GM18861 (cell line): ENCODE measurements at regions not wholly inside any gene's neighbourhood (a gene's known extent, or its start where the extent isn't known, plus 50 kb on each side); places are given as distances from the start of the nearest gene placed in this dataset.
"Not testable (repeated sequence)": the region's sequence is repeated elsewhere in the genome, so short reads cannot be mapped to it uniquely, and the experiment has no call there.

Experiments
- ATAC-seq: cut with Tn5 transposase; IDR thresholded peaks from one replicate; pipeline ENCODE4 v1.9.1; 2021; ENCODE audit not compliant: unreplicated experiment

DNA sequence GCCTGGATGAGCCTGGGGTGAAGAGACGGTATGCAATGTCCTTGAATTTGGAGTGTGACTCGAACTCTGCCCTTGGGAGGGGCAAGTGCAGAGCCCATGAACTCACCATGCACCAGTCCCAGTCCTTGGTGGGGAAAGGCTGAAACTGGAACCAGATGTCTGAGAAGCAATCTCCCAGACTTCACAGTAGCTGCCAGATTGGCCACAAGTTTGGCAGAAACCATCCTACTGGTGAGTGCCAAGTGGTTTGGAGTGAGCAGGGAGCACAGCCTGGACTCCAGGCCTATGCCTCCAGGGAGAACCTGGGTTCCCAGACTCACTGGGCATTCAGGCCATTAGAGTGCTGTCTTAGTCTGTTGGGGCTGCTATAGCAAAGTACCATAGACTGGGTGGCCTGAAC, 99.6 kb upstream of the LYZL1 start:
- no peak for ATAC-seq

DNA sequence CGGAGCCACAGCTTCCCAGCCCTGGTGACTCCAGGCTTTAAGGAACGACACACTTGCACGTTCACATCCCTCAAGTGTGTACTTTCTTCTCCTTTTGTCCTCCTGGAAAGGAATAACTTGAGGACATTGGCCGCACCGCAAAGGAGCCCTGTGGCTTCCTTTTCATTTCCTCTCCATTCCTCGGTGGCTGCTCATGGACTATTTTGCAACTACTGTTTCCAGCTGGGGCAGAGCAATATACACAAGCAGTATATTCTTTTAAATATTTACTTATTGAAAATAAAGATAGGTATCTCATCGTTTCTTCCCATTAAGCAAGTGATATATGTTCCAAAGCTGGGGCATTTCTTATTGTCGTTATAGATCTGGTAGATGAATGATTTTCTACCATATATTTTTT, 97.2 kb upstream of the LYZL1 start:
- no peak for ATAC-seq

DNA sequence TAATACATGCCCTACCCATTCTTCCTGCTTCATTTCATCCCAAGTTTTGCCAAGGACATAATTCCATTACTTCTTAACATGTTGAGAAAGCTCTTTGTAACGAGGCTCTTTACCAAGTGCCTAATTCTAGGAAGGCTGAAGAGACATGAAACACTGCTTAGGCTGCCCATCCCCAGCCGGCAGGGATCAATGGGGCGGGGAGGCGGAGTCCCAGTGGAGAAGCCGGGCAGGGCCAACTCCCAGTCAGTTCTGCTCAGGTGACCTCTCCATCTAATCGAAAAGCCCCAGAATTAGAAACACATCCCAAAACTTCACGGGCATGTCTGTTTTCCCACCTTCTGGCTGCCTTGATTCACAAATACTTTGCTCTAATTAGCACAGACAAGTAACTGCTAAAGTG, 89.5 kb upstream of the LYZL1 start:
- no peak for ATAC-seq

DNA sequence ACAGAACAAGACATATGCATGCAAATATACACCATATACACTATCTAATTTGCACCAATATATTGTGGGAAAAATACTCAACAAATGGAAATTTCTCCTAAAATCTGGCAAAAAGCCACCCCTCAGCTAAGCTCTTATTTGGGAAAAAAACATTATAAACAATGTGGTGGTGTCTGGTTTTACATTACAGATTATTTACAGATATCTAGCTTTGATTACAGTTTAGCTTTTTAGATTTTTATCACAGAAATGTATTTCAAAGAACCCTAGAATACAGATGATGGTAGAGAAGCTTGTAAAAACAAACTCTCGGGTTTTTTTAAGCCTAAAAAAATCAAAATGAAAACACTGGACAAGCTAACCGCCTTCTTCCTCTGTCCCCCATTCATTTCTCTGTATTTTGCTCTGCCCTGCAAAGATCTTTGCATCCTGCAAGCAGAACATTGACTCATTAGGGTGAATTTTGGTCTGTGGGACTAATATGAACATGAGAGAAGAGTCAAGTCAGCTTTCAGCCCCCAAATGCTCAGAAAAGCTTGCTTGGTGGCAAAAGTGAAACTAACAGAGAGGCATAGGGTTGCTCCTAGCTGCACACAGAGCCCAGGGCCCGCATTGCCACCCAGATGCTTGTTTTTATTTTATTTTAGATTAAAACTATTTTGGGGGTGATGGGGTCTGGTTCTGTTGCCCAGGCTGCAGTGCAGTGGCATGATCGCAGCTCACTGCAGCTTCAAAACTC, 88.8 kb upstream of the LYZL1 start:
- no peak for ATAC-seq

DNA sequence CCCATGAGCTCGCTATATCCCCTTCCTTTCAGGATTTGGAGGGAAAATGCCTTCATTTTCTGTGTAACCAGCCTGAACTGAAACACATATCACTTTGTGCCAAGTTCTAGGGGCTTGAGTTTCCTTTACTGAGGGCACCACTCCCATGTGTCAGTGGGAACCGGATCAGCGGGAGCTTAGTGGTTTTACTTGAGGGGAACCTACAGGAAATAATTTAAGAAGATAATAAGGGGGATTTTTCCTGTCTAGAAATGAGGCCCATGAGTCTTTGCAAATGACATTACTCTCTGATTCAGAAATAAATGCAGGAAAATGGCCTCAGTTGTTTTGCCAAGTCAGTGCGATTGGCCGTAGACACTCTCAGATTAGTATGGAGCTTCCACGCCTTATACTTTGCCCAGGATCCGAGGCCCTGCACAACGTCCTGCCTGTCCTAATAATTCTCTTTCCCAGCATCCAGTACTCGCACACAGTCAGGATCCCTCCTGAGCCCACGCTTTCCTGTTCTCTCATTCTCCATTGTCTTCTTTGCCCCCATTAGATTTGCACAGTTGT, 86.4 kb upstream of the LYZL1 start:
- no peak for ATAC-seq

DNA sequence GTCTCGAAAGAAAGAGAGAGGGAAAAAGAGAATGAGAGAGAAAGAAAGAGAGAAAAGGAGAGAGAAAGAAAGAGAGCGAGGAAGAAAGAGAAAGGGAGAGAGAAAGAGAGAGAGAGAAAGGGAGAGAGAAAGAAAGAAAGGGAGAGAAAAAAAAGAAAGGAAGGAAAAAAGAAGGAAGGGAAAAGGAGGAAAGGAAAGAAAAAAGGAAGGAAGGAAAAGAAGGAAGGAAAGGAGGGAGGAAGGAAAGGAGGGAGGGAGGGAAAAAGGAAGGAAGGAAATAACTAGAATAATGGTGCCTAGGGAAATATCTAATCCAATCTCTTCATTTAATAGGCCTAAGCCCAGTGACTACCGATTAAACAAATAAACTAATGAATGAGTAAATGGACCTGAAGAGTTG, 85.4 kb upstream of the LYZL1 start:
- no peak for ATAC-seq

DNA sequence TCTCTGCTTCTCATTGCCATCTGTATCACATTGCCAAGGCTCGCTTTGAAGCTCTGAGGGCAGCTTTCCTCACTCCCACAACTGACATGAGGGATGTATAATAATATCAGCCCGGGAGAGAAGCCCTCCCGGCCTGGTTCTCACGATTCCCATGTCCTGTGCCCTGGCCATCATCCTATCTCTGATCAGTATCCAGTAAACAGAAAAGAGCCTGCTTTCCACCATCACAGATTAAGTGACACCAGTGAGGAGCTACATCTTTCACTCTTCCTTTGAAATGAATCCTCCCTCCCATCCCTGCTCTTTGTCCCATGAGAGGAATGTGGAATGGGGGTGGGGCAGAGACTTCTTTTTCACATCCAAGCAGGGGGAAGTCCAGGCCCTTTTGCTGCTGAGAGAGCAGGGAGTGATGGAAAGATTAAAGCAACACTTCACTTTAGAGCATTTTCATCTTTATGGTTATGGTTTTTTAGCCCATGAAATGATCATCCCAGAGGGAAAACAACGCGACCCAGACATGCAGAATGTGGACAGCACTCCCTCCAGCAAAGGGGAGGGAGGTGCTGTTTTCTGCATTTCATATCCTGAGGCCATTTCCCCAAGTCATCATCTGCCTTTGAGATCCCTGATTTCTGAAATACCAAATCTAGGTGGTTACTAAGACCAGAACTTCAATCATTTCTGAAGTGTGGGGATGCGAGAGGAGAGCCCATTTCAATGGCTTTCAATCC, 84.6 kb upstream of the LYZL1 start:
- no peak for ATAC-seq

DNA sequence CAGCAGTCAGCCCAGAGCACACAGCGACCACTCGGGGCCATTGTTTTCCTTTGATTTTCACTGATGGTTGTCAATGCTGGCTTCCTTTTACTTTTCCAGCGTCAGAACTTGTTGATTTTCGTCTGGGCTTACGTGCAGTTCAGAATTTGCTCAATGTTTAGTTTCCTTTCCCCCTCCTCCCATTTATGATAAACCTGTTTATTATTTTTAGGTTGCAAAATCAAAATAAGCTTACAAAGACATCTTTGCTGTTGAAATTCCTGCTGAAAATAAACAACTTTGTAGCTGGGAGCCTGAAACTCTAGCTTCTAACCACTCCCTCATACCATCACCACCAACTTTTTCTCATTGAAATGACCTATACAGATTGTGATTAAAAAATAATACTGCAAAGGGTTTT, 83.1 kb upstream of the LYZL1 start:
- no peak for ATAC-seq

DNA sequence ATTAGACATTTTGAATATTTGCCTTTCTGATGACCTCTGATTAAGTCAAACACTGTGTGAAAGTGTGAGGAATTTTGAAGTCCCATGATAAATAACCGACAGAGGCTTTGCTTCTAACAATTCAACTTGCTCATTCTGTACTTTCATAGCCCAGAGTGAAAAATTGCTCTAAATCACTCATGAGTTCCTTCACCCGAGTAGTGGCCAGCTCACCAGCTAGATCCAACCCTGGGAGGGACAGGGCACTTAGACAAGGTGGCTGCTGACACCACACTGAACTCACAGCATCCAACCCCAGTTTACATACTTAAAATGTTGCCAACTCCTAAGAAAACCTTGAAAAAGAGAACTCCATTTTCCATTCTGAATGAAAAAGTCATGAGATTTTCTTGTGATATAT, 80.0 kb upstream of the LYZL1 start:
- ATAC-seq = no peak

DNA sequence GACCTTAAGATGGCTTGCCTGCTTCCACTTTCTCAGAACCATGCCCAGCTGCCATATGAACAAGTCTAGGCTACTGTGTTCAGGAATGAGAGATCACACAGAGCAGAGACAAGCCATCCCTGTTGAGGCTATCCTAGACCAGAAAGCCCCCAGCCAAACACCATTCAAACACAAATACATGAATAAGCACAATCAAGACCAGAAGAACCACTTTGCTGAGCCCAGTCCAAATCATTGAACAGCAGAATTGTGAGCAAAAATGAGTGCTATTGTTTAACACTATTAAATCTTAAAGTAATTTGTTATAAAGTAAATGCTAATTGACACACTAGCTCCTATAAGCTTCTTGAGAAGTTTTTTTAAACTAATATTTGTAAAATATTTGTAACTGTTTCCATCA, 79.0 kb upstream of the LYZL1 start:
- ATAC-seq = no peak

DNA sequence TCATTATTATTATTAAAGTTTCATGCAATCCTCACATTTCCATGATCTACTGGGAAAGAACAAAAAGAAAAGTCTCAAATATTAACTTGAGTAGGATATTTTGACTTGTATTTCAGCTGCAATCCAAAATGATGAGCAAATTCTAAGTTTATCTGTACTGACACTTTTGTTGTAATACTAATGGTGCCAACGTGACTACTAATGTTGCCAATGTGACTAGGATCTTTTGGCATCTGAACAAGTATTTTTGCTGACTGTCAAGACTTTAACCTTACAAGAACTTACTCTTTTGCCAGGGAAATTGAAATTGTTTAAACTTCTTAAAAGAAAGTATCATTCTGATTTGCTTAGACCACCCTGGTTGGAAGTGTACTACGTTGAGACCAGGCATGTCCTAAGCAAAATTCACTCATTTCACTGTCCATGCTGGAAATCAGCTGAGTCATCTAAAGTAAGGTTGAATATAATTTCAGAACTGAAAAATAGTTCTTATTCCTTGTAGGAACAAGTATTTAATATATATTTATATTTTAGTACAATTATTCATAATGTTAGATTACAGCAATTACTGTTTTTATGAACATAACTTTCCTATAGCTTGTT, 78.5 kb upstream of the LYZL1 start:
- ATAC-seq = no peak

DNA sequence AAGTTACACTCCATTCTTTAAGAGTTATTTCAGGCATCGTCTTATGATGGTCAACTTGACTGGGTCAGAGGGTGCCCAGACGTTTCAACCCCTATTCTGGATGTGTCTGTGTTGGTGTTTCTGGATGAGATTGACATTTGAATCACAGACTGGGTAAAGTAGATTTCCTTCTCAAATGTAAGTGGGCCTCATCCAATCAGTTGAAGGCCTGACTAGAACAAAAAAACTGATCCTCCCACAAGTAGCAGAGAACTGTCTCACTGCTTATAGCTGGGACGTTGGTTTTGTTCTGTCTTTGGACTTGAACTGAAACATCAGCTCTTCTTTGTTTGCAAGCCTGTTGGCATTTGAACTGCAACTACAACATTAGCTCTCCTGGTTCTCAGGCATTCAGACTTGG, 76.3 kb upstream of the LYZL1 start:
- no peak for ATAC-seq

DNA sequence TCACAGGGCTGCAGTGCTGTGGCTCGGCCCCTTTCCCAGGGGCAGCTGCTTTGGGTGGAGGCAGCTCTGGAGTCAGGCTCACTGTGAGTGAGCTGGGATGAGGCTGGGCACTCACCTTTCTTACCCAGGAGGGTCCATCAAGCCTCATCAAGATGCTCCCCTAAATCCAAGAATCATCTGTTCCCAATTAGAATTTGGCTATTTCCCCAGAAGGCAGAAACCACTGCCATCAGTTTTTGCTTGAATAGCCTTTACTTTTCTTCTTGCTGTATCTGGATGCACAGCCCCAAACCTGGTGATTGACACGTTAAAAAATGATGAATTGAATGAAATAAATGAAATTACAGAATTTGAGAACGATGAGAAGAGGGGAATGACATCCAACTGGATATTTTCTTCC, 74.3 kb upstream of the LYZL1 start:
- ATAC-seq = no peak

DNA sequence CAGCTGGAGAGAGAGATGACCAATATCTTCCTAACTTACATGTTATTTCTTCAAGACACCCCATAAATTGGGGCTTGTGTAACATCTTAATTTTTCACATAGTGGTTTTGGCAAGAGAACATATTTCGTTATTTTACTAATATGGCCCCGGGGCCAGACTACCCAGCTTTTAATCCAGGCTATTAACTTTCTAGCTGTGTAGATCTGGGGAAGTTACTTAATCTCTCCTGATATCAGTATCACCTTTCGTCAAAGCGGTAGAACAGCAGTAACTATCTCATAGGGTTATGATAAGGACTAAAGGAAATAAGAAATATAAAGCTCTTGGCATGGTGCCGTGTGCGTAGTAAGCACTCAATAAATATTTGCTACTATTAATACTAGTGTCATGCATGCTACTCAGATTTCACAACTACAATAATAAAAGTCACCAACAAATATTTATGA, 71.6 kb upstream of the LYZL1 start:
- ATAC-seq = no peak

DNA sequence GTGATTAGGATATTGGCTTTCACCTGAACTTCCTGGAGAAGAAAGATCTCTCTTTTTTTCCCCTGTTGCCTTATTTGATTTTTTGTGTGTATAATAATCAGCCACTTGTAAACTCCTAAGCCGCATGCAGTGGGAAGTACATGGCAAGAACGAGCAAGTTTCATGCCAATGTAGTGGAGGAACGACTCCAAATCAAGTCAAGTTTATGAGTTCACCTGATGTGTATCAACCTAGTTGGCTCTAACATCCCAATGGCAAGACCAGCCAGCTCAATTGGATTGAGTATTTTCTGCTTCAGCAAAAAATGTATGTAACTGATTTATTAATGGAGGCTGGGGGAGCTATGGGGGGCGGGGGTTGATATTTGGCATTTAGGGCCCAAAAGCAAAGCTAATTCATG, 65.5 kb upstream of the LYZL1 start:
- ATAC-seq = no peak

DNA sequence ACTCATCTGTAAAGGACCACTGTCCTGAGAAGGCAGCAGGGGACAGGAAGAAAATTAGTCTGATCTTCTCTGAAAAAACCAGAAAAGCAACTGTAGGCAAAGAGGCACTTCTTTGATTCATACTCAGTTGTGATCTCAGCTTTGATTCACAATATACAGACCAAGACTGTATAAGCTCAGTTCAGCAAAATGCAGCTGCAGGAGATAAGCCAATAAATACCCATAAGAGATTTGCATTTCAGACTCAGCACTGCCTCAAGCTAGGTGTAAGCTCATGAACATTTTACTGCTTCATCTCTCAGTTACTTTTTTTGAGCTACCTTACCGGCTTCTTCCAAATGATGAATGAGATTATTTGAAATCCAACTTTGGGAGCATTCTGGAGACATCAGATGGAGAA, 64.2 kb upstream of the LYZL1 start:
- no peak for ATAC-seq

DNA sequence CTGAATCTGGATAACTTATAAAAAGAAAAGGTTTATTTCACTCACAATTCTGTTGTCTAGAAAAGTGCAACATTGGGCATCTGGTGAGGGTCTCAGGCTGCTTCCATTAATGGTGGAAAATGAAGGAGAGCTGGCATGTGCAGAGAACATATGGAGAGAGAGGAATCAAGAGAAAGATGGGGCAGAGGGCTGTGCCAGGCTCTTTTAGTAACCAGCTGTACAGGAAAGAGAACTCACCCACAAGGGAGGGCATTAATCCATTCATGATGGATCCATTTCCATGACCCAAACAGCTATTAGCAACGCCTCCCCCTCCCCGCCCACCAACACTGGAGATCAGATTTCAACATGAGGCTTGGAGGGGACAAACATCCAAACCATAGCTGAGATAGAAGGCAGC, 61.7 kb upstream of the LYZL1 start:
- ATAC-seq = no peak

DNA sequence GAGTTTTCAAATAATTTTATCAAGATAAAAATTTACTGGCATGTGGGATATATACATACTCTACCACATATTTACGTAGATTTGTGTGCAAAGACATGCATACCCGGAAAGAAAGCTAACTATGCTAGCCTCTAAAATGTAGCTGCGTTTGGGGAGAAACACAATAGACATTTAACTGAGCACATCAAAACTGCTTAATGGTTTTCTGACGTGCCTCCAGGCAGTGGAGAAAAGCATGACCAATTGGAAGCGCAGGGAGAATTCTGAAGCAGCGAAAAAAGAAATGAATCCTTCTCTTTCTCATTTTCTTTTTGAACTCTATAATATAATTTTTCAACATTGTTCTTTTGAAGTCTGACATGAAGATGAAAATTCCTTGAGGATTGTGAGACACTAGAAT, 60.3 kb upstream of the LYZL1 start:
- no peak for ATAC-seq

DNA sequence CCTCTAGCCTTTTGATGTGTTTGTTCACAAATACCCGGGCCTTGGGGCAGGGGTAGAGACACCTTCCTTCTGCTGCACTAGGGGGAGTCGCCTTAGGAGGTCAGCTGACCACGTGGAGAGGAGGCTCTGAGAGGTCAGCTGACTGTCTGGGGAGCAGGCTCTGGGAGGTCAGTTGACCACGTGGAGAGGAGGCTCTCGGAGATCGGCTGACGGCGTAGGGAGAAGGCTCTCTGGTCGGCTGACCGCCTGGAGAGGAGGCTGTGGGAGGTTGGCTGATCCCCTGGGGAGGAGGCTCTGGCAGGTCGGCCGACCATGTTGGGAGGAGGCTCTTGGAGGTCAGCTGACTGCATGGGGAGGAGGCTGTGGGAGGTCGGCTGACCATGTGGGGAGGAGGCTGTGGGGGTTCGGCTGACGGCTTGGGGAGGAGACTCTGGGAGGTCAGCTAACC, 59.6 kb upstream of the LYZL1 start:
- ATAC-seq = no peak

DNA sequence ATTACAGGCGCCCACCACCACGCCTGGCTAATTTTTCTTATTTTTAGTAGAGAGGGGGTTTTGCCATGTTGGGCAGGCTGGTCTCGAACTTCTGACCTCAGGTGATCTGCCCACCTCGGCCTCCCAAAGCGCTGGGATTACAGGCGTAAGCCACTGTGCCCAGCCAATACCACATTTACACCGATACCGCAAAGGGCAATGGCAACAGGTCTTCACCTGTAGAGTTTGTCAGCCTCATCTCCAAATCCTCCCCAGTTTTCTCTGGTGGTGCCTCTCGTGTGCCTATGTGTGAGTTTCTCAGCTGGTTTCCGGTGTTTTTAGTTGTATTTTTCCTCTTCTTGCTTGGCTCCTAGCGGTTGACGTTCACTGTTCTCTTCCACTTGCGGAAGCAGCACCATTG, 52.0 kb upstream of the LYZL1 start:
- not testable (repeated sequence) for ATAC-seq

DNA sequence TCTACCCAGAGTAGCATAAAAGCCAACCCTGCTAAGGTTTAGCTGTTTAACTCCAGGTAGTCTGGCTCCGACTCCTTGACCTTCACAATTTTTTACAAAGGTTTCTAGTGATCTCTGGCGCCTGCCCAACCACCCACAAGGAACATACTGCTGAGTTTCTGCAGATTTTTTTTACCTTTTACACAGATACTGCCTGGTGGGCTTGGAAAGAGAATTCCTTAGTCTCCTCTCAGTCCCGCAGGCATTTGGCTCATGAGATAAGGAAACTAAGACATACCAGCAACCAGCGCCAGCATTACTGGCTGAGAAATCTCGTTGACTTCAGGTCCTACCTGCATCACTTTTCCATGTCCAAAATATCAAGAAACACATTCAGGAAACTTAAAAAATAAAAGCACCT, 51.1 kb upstream of the LYZL1 start:
- ATAC-seq = no peak

DNA sequence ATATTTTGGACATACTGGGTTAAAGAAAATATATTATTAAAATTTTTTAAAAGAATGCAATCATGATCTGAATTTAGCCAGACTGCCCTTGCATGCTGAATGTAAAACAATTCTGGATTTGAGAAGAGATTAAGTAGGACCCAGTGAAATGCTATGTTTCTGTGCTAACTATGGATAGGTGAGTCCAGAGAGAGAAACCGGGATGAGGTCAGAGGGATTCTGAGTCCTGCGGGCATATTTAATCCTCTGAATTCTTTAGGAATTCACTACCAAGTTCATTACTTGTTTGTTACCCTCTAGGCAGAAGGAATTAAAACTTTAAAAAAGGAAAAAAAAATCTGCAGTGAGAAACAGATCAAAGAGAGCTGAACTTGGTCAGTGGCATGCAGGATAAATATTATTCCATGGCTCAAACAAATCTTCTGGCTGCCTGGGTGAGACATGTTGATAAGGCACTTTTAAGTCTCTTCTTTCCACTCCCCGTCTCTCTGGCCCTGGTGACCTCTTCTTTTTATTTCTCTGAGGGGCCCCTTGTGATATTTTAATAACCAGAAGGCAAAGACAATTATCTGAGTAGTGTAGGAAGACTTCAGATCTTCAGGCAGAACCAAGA, 50.2 kb upstream of the LYZL1 start:
- ATAC-seq = no peak
